Suppressor macrophage (primary cell): ENCODE measurements at regions not wholly inside any gene's neighbourhood (a gene's known extent, or its start where the extent isn't known, plus 50 kb on each side); places are given as distances from the start of the nearest gene placed in this dataset.
A peak's percentile ranks its signal among the peaks of the same experiment; 100 is the strongest.
"Not testable (repeated sequence)": the region's sequence is repeated elsewhere in the genome, so short reads cannot be mapped to it uniquely, and the experiment has no call there.

ENCODE experiments used
- DNase-seq, 4 experiments: peaks; one replicate each; pipeline ENCODE4 v3.0.0-alpha.2; 2020 to 2022

GRCh38 chr5:56763711-56764466 lies 51.5 kb upstream of the MAP3K1 start:
- DNase-seq: peak; percentile 75 to 95 (median 83)

- DNase-seq: no peak
These were observed 52.2 kb upstream of the MAP3K1 start for GRCh38 chr5:56763182-56763581.

- DNase-seq: peak in 2 of 4 experiments; percentile 36 to 38
These were observed 54.0 kb upstream of the MAP3K1 start for GRCh38 chr5:56761151-56761885.

- DNase-seq: peak in 2 of 4 experiments; percentile 21 to 24
These were observed 54.6 kb upstream of the MAP3K1 start for GRCh38 chr5:56760723-56761122.

GRCh38 chr5:56759521-56760216 lies 55.7 kb upstream of the MAP3K1 start:
- no peak for DNase-seq

GRCh38 chr5:56757077-56757476 lies 58.3 kb upstream of the MAP3K1 start:
- no peak for DNase-seq

GRCh38 chr5:56755036-56755555 lies 60.3 kb upstream of the MAP3K1 start:
- DNase-seq: no peak

GRCh38 chr5:56753588-56753987 lies 61.8 kb upstream of the MAP3K1 start:
- DNase-seq: not testable (repeated sequence)

GRCh38 chr5:56751572-56752313 lies 63.6 kb upstream of the MAP3K1 start:
- no peak for DNase-seq

- DNase-seq: no peak
These were observed 65.5 kb upstream of the MAP3K1 start for GRCh38 chr5:56749842-56750241.

GRCh38 chr5:56746553-56747339 lies 68.6 kb upstream of the MAP3K1 start:
- DNase-seq: no peak

GRCh38 chr5:56745864-56746263 lies 69.5 kb upstream of the MAP3K1 start:
- no peak for DNase-seq

- DNase-seq: no peak
These were observed 74.5 kb upstream of the MAP3K1 start for GRCh38 chr5:56740868-56741267.

- peak in 2 of 4 experiments; percentile 22 to 28 for DNase-seq
These were observed 75.4 kb upstream of the MAP3K1 start for GRCh38 chr5:56739990-56740389.

- peak in 1 of 4 experiments; percentile 8 for DNase-seq
These were observed 77.3 kb upstream of the MAP3K1 start for GRCh38 chr5:56737951-56738606.

GRCh38 chr5:56737002-56737621 lies 78.2 kb upstream of the MAP3K1 start:
- DNase-seq: peak; percentile 31 to 76 (median 64)

- DNase-seq: peak; percentile 48 to 82 (median 69)
These were observed 79.3 kb upstream of the MAP3K1 start for GRCh38 chr5:56735849-56736641.

GRCh38 chr5:56734091-56734694 lies 81.2 kb upstream of the MAP3K1 start:
- DNase-seq: peak in 2 of 4 experiments; percentile 19 to 21

GRCh38 chr5:56733580-56733979 lies 81.8 kb upstream of the MAP3K1 start:
- DNase-seq: no peak
